Breast epithelium (tissue), 3 donors: ENCODE measurements at regions not wholly inside any gene's neighbourhood (a gene's known extent, or its start where the extent isn't known, plus 50 kb on each side); places are given as distances from the start of the nearest gene placed in this dataset.

Source experiments
- POLR2A ChIP-seq: fragments of 450-650 bp; IDR thresholded peaks from one replicate; pipeline ENCODE4 v1.6.1; 2016; ENCODE audit warnings: antibody characterized with exemption, mild to moderate bottlenecking, moderate library complexity
- POLR2AphosphoS5 ChIP-seq, 3 donors: sonication (generic); formaldehyde crosslinking; IDR thresholded peaks; one replicate each; pipeline ENCODE4 v1.6.1; 2017; ENCODE audit warnings: antibody characterized with exemption in 3 of 3
- TF ChIP-seq, protein P1 (sequence below), 3 donors: fragments of 450-650 bp; IDR thresholded peaks; one replicate each; pipeline ENCODE4 v1.5.1; 2016 to 2017; ENCODE audit warnings: antibody characterized with exemption in 3 of 3, mild to moderate bottlenecking in 3 of 3, moderate library complexity in 3 of 3

DNA sequence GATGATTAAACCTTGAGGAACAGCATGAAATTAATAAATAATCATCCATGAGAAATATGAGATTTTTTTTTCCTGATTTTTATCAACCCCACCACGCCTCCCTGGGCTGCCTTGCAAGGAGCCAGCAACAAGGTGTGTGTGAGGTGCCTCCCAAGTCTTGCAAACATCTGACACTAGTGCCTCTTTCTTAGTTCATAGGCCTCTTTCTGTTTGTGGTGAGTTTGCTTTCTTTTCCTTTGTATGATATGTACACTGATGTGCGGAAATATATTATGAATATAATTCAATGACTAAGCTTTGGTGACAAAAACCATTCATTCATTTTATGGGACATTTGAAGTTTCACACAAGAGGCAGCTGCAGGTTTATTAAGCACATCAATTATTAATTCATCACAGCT, 63.2 kb upstream of the SYNDIG1 start:
- TF ChIP-seq, protein P1, sequence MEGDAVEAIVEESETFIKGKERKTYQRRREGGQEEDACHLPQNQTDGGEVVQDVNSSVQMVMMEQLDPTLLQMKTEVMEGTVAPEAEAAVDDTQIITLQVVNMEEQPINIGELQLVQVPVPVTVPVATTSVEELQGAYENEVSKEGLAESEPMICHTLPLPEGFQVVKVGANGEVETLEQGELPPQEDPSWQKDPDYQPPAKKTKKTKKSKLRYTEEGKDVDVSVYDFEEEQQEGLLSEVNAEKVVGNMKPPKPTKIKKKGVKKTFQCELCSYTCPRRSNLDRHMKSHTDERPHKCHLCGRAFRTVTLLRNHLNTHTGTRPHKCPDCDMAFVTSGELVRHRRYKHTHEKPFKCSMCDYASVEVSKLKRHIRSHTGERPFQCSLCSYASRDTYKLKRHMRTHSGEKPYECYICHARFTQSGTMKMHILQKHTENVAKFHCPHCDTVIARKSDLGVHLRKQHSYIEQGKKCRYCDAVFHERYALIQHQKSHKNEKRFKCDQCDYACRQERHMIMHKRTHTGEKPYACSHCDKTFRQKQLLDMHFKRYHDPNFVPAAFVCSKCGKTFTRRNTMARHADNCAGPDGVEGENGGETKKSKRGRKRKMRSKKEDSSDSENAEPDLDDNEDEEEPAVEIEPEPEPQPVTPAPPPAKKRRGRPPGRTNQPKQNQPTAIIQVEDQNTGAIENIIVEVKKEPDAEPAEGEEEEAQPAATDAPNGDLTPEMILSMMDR (IDR thresholded peaks at IDR 0.05): no peak
- TF ChIP-seq POLR2A (no peak), POLR2AphosphoS5 (IDR thresholded peaks at IDR 0.05) (no peak)
